BE2C (cell line): ENCODE measurements at regions not wholly inside any gene's neighbourhood (a gene's known extent, or its start where the extent isn't known, plus 50 kb on each side); places are given as distances from the start of the nearest gene placed in this dataset.

Experiments used
- DNase-seq: peaks from one replicate; pipeline ENCODE4 v3.0.0-alpha.2; 2020
- H3K27me3 ChIP-seq: fragments of 250-450 bp; sonication (Bioruptor Pico); 2 replicates; pipeline ENCODE4 v1.5.1; 2020; ENCODE audit warnings: mild to moderate bottlenecking
- H3K36me3 ChIP-seq: fragments of 250-450 bp; sonication (Bioruptor Pico); 2 replicates; pipeline ENCODE4 v1.5.1; 2020; ENCODE audit warnings: mild to moderate bottlenecking
- H3K4me1 ChIP-seq: fragments of 250-450 bp; sonication (Bioruptor Pico); 2 replicates; pipeline ENCODE4 v1.5.1; 2020
- H3K4me3 ChIP-seq: 2 replicates; pipeline ENCODE4 v1.5.1; 2011; ENCODE audit warnings: low read depth, low read length
- H3K9me3 ChIP-seq: fragments of 250-450 bp; sonication (Bioruptor Pico); 2 replicates; pipeline ENCODE4 v1.5.1; 2020
- CTCF ChIP-seq: IDR thresholded peaks from 2 replicates; pipeline ENCODE4 v1.5.1; 2012; ENCODE audit warnings: mild to moderate bottlenecking, low read depth, low read length

GRCh38 chr11:100622404-100622803, 64.7 kb upstream of the ARHGAP42 start:
- H3K4me3 ChIP-seq: no peak overlapping the region
- H3K27me3 ChIP-seq: no peaks in the 10 kb centered on the region
- H3K9me3 ChIP-seq: peaks cover 2% of the 10 kb centered on the region; the same call in 1 of the 2 replicates
- no peak for DNase-seq
- H3K4me1 ChIP-seq: no peaks in the 10 kb centered on the region
- no peaks in the 10 kb centered on the region for H3K36me3 ChIP-seq
- no peak for TF ChIP-seq CTCF

- Histone ChIP-seq H3K27me3 (no peaks in the 10 kb centered on the region), H3K36me3 (no peaks in the 10 kb centered on the region), H3K4me3 (no peak overlapping the region), H3K4me1 (no peaks in the 10 kb centered on the region), H3K9me3 (peaks cover 2% of the 10 kb centered on the region; the same call in 1 of the 2 replicates)
- no peak for DNase-seq
- no peak for TF ChIP-seq CTCF
Observed at GRCh38 chr11:100624346-100624745, 62.7 kb upstream of the ARHGAP42 start.

- H3K4me3 ChIP-seq: no peak overlapping the region
- no peaks in the 10 kb centered on the region for H3K4me1 ChIP-seq
- H3K9me3 ChIP-seq: peaks cover 2% of the 10 kb centered on the region; the same call in 1 of the 2 replicates
- no peak for TF ChIP-seq CTCF
- H3K36me3 ChIP-seq: no peaks in the 10 kb centered on the region
- no peak for DNase-seq
- no peaks in the 10 kb centered on the region for H3K27me3 ChIP-seq
Observed at GRCh38 chr11:100625041-100625440, 62.0 kb upstream of the ARHGAP42 start.

GRCh38 chr11:100629671-100630070, 57.4 kb upstream of the ARHGAP42 start:
- peaks cover 16% of the 10 kb centered on the region for H3K4me1 ChIP-seq
- no peak overlapping the region for H3K4me3 ChIP-seq
- H3K36me3 ChIP-seq: no peaks in the 10 kb centered on the region
- no peaks in the 10 kb centered on the region for H3K27me3 ChIP-seq
- TF ChIP-seq CTCF: peak; percentile 40
- no peaks in the 10 kb centered on the region for H3K9me3 ChIP-seq
- DNase-seq: peak; percentile 16

GRCh38 chr11:100630898-100631297, 56.2 kb upstream of the ARHGAP42 start:
- no peak for DNase-seq
- no peak overlapping the region for H3K4me3 ChIP-seq
- H3K36me3 ChIP-seq: no peaks in the 10 kb centered on the region
- TF ChIP-seq CTCF: no peak
- no peaks in the 10 kb centered on the region for H3K27me3 ChIP-seq
- peaks cover 16% of the 10 kb centered on the region for H3K4me1 ChIP-seq
- no peaks in the 10 kb centered on the region for H3K9me3 ChIP-seq

GRCh38 chr11:100631316-100631715, 55.8 kb upstream of the ARHGAP42 start:
- H3K27me3 ChIP-seq: no peaks in the 10 kb centered on the region
- no peak overlapping the region for H3K4me3 ChIP-seq
- H3K4me1 ChIP-seq: peaks cover 16% of the 10 kb centered on the region
- H3K36me3 ChIP-seq: no peaks in the 10 kb centered on the region
- no peaks in the 10 kb centered on the region for H3K9me3 ChIP-seq
- DNase-seq: no peak
- no peak for TF ChIP-seq CTCF
